ENCODE measurements at regions not wholly inside any gene's neighbourhood (a gene's known extent, or its start where the extent isn't known, plus 50 kb on each side); places are given as distances from the start of the nearest gene placed in this dataset.

DNA sequence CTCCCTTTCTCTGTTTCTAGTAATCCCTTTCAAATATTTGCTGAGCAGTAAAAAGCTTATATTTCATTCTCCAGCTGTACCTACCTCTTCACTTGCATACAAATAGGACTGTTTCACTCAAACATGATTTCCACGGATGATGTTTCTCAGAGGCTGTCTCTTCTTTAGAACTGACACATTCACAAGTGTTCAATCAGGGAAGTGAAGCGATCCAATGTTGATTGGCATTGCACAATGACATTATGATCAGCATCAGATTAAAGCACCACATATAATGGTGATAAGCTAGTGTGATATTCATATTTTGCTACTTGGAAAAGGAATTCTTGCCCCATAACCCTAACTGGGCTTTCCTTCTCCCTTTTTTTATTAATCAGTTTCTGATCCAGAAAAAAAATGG lies 681.8 kb downstream of the TBC1D32 start:
- TF ChIP-seq, protein P1, sequence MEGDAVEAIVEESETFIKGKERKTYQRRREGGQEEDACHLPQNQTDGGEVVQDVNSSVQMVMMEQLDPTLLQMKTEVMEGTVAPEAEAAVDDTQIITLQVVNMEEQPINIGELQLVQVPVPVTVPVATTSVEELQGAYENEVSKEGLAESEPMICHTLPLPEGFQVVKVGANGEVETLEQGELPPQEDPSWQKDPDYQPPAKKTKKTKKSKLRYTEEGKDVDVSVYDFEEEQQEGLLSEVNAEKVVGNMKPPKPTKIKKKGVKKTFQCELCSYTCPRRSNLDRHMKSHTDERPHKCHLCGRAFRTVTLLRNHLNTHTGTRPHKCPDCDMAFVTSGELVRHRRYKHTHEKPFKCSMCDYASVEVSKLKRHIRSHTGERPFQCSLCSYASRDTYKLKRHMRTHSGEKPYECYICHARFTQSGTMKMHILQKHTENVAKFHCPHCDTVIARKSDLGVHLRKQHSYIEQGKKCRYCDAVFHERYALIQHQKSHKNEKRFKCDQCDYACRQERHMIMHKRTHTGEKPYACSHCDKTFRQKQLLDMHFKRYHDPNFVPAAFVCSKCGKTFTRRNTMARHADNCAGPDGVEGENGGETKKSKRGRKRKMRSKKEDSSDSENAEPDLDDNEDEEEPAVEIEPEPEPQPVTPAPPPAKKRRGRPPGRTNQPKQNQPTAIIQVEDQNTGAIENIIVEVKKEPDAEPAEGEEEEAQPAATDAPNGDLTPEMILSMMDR (conservative IDR thresholded peaks at IDR 0.05; ENCODE audit: low read depth, low read length), result no peak
- no peak for TF ChIP-seq EZH2 (IDR thresholded peaks at IDR 0.05; ENCODE audit: borderline replicate concordance, low read depth, low read length, poor library complexity, severe bottlenecking)
